ENCODE measurements at regions not wholly inside any gene's neighbourhood (a gene's known extent, or its start where the extent isn't known, plus 50 kb on each side); places are given as distances from the start of the nearest gene placed in this dataset.

DNA sequence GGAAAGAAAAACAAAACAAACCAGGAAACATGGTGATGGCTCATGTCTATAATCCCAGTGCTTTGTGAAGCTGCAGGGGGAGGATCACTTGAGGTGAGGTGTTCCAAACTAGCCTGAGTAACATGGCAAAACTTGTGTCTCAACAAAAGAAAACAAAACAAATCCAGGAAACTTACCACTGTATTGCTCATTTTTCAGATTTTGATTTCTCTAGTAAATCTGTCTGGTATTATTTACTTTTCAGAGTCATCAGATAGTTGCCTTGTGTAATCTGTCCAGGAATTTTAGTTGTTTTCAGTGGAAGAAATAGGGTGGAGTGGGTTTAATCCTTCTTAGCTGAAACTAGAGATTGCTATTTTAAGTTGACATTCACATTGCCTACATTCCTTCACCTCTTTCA lies 91.8 kb upstream of the ALCAM start:
- no peak overlapping the region for H2AFZ ChIP-seq (ENCODE audit: low read depth, low read length)
- no peaks in the 10 kb centered on the region for H3K79me2 ChIP-seq (replicated peaks; ENCODE audit: insufficient read depth, low read length)
- H4K20me1 ChIP-seq (ENCODE audit: insufficient read depth) = no peaks in the 10 kb centered on the region
- H3K27me3 ChIP-seq (ENCODE audit: insufficient read depth, low read depth, low read length) = no peaks in the 10 kb centered on the region
- no peak overlapping the region for H3K9ac ChIP-seq (ENCODE audit: low read length)
- no peak overlapping the region for H3K4me2 ChIP-seq (ENCODE audit: low read length)
- no peak overlapping the region for H3K27ac ChIP-seq (ENCODE audit: low read length)
- no peaks in the 10 kb centered on the region for H3F3A ChIP-seq (ENCODE audit: insufficient read depth, low read length, poor library complexity, severe bottlenecking)
- TF ChIP-seq RAD21 (conservative IDR thresholded peaks at IDR 0.05) (no peak), POLR2AphosphoS5 (IDR thresholded peaks at IDR 0.05) (no peak), EP300 (conservative IDR thresholded peaks at IDR 0.05; ENCODE audit: poor library complexity, severe bottlenecking) (no peak), MXI1 (conservative IDR thresholded peaks at IDR 0.05; ENCODE audit: poor library complexity, severe bottlenecking) (no peak), TAF1 (IDR thresholded peaks at IDR 0.05; ENCODE audit: low read depth) (no peak), EZH2 (IDR thresholded peaks at IDR 0.05; ENCODE audit: borderline replicate concordance, insufficient read depth, low read length, poor library complexity, severe bottlenecking) (no peak), SMC3 (conservative IDR thresholded peaks at IDR 0.05; ENCODE audit: poor library complexity) (no peak), CTCF (IDR thresholded peaks at IDR 0.05; ENCODE audit: poor library complexity, severe bottlenecking) (no peak)
- TF ChIP-seq, protein P1, sequence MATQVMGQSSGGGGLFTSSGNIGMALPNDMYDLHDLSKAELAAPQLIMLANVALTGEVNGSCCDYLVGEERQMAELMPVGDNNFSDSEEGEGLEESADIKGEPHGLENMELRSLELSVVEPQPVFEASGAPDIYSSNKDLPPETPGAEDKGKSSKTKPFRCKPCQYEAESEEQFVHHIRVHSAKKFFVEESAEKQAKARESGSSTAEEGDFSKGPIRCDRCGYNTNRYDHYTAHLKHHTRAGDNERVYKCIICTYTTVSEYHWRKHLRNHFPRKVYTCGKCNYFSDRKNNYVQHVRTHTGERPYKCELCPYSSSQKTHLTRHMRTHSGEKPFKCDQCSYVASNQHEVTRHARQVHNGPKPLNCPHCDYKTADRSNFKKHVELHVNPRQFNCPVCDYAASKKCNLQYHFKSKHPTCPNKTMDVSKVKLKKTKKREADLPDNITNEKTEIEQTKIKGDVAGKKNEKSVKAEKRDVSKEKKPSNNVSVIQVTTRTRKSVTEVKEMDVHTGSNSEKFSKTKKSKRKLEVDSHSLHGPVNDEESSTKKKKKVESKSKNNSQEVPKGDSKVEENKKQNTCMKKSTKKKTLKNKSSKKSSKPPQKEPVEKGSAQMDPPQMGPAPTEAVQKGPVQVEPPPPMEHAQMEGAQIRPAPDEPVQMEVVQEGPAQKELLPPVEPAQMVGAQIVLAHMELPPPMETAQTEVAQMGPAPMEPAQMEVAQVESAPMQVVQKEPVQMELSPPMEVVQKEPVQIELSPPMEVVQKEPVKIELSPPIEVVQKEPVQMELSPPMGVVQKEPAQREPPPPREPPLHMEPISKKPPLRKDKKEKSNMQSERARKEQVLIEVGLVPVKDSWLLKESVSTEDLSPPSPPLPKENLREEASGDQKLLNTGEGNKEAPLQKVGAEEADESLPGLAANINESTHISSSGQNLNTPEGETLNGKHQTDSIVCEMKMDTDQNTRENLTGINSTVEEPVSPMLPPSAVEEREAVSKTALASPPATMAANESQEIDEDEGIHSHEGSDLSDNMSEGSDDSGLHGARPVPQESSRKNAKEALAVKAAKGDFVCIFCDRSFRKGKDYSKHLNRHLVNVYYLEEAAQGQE (IDR thresholded peaks at IDR 0.05; ENCODE audit: borderline replicate concordance) = no peak
- no peaks in the 10 kb centered on the region for H3K9me3 ChIP-seq (ENCODE audit: low read length)
- no peak overlapping the region for H3K4me3 ChIP-seq (ENCODE audit: low read length)
- no peaks in the 10 kb centered on the region for H3K36me3 ChIP-seq (ENCODE audit: insufficient read depth, low read length)
- no peaks in the 10 kb centered on the region for H3K9me2 ChIP-seq (ENCODE audit: insufficient read depth, low read length)

- no peaks in the 10 kb centered on the region for H4K20me1 ChIP-seq (ENCODE audit: insufficient read depth)
- H3K27me3 ChIP-seq (ENCODE audit: insufficient read depth, low read depth, low read length) = no peaks in the 10 kb centered on the region
- H3K27ac ChIP-seq (ENCODE audit: low read length) = no peak overlapping the region
- no peak overlapping the region for H3K4me2 ChIP-seq (ENCODE audit: low read length)
- no peaks in the 10 kb centered on the region for H3K36me3 ChIP-seq (ENCODE audit: insufficient read depth, low read length)
- no peaks in the 10 kb centered on the region for H3K9me3 ChIP-seq (ENCODE audit: low read length)
- H3K9ac ChIP-seq (ENCODE audit: low read length) = no peak overlapping the region
- H3K9me2 ChIP-seq (ENCODE audit: insufficient read depth, low read length) = no peaks in the 10 kb centered on the region
- no peak overlapping the region for H2AFZ ChIP-seq (ENCODE audit: low read depth, low read length)
- H3F3A ChIP-seq (ENCODE audit: insufficient read depth, low read length, poor library complexity, severe bottlenecking) = no peaks in the 10 kb centered on the region
- H3K4me3 ChIP-seq (ENCODE audit: low read length) = no peak overlapping the region
- TF ChIP-seq EZH2 (IDR thresholded peaks at IDR 0.05; ENCODE audit: borderline replicate concordance, insufficient read depth, low read length, poor library complexity, severe bottlenecking) (no peak), MXI1 (conservative IDR thresholded peaks at IDR 0.05; ENCODE audit: poor library complexity, severe bottlenecking) (no peak), RAD21 (conservative IDR thresholded peaks at IDR 0.05) (no peak), SMC3 (conservative IDR thresholded peaks at IDR 0.05; ENCODE audit: poor library complexity) (no peak), CTCF (IDR thresholded peaks at IDR 0.05; ENCODE audit: poor library complexity, severe bottlenecking) (no peak), POLR2AphosphoS5 (IDR thresholded peaks at IDR 0.05) (no peak), TAF1 (IDR thresholded peaks at IDR 0.05; ENCODE audit: low read depth) (no peak), EP300 (conservative IDR thresholded peaks at IDR 0.05; ENCODE audit: poor library complexity, severe bottlenecking) (no peak)
- TF ChIP-seq, protein P1 (IDR thresholded peaks at IDR 0.05; ENCODE audit: borderline replicate concordance) = no peak
- H3K79me2 ChIP-seq (replicated peaks; ENCODE audit: insufficient read depth, low read length) = no peaks in the 10 kb centered on the region
Observed at GRCh38 chr3:105277656-105278055, 89.1 kb upstream of the ALCAM start.
